ENCODE measurements at regions not wholly inside any gene's neighbourhood (a gene's known extent, or its start where the extent isn't known, plus 50 kb on each side); places are given as distances from the start of the nearest gene placed in this dataset.

DNA sequence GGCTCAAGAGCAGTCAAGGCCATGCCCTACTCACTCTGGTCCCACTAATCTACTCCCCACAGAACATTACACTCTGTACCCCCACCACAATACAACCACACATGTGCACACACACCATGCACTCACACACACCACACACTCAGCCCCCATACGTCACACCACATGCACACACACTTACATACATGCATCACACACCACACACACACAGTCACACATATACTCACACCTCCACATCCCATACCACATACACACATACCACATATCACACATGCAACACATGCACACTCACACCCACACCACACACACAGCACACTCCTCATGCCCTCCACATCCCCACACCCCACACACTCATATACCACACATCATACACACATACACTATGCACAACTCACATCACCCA, 67.6 kb downstream of the RASL11A start:
- TF ChIP-seq, protein P1, sequence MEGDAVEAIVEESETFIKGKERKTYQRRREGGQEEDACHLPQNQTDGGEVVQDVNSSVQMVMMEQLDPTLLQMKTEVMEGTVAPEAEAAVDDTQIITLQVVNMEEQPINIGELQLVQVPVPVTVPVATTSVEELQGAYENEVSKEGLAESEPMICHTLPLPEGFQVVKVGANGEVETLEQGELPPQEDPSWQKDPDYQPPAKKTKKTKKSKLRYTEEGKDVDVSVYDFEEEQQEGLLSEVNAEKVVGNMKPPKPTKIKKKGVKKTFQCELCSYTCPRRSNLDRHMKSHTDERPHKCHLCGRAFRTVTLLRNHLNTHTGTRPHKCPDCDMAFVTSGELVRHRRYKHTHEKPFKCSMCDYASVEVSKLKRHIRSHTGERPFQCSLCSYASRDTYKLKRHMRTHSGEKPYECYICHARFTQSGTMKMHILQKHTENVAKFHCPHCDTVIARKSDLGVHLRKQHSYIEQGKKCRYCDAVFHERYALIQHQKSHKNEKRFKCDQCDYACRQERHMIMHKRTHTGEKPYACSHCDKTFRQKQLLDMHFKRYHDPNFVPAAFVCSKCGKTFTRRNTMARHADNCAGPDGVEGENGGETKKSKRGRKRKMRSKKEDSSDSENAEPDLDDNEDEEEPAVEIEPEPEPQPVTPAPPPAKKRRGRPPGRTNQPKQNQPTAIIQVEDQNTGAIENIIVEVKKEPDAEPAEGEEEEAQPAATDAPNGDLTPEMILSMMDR (IDR thresholded peaks at IDR 0.05) = no peak
- H3K36me3 ChIP-seq (replicated peaks in 1 of 2; ENCODE audit: control insufficient read depth in 1 of 2, insufficient read depth in 2 of 2, low read length in 2 of 2) = no peaks in the 10 kb centered on the region
- no peak overlapping the region for H3K4me2 ChIP-seq (replicated peaks; ENCODE audit: extremely low read depth, low read length, poor library complexity, severe bottlenecking)
- Mint-ChIP-seq H3K4me1 (no peaks in the 10 kb centered on the region), H3K9me3 (peaks cover 0 to 3% (median 0%) of the 10 kb centered on the region in 7 donors), H3K27ac (no peak overlapping the region), H3K27me3 (ENCODE audit: low read depth in 3 of 3) (peaks cover 10 to 12% (median 10%) of the 10 kb centered on the region in 3 donors), H3K36me3 (no peaks in the 10 kb centered on the region), H3K4me3 (no peak overlapping the region)
- no peak overlapping the region for H2AFZ ChIP-seq (ENCODE audit: insufficient read depth, low read depth, low read length, poor library complexity, severe bottlenecking)
- no peaks in the 10 kb centered on the region for H3K4me1 ChIP-seq (ENCODE audit: control insufficient read depth in 1 of 2, insufficient read depth in 2 of 2, low read length in 2 of 2)
- no peaks in the 10 kb centered on the region for H4K20me1 ChIP-seq (ENCODE audit: insufficient read depth, low read length)
- intact Hi-C loops (cut with micrococcal nuclease) = no loop called here
- H3K9ac ChIP-seq (ENCODE audit: insufficient read depth, low read length, poor library complexity, severe bottlenecking) = no peak overlapping the region
- H3K27ac ChIP-seq (ENCODE audit: low read depth in 1 of 2, low read length in 2 of 2) = no peak overlapping the region
- H3K79me2 ChIP-seq (ENCODE audit: insufficient read depth, low read length) = no peaks in the 10 kb centered on the region
- WGBS (ENCODE audit: insufficient coverage) = 87% methylated on average over 1 of the region's 1 CpG
- DNase-seq = no peak
- H3K27me3 ChIP-seq (ENCODE audit: control insufficient read depth in 2 of 2, insufficient read depth in 2 of 2, low read length in 2 of 2) = no peaks in the 10 kb centered on the region
- no peaks in the 10 kb centered on the region for H3K9me3 ChIP-seq (replicated peaks in 1 of 2; ENCODE audit: control insufficient read depth in 1 of 2, insufficient read depth in 1 of 2, low read length in 2 of 2)
- H3K4me3 ChIP-seq (replicated peaks in 1 of 3; ENCODE audit: low read depth in 2 of 3, low read length in 3 of 3) = no peak overlapping the region

DNA sequence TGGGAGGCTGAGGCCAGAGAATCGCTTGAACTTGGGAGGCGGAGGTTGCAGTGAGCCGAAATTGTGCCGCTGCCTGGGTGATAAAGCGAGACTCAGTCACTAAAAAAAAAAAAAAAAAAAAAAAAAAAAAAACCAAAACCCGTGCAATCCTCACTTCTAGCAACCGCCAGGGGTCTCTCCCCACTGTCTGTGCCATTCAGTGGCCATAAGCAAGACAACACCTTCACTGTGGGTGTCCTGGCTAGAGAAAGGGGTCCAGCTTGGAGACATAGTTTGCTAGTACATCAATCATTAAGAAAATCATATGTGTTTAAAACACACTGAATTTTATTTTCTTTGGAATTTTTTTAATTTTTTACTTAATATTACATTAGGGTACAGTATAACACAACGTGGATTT, 68.2 kb downstream of the RASL11A start:
- Histone ChIP-seq H3K9me3 (replicated peaks in 1 of 2; ENCODE audit: control insufficient read depth in 1 of 2, insufficient read depth in 1 of 2, low read length in 2 of 2) (no peaks in the 10 kb centered on the region), H2AFZ (ENCODE audit: insufficient read depth, low read depth, low read length, poor library complexity, severe bottlenecking) (no peak overlapping the region), H3K4me1 (ENCODE audit: control insufficient read depth in 1 of 2, insufficient read depth in 2 of 2, low read length in 2 of 2) (no peaks in the 10 kb centered on the region), H3K79me2 (ENCODE audit: insufficient read depth, low read length) (no peaks in the 10 kb centered on the region), H3K4me3 (replicated peaks in 1 of 3; ENCODE audit: low read depth in 2 of 3, low read length in 3 of 3) (no peak overlapping the region), H3K36me3 (replicated peaks in 1 of 2; ENCODE audit: control insufficient read depth in 1 of 2, insufficient read depth in 2 of 2, low read length in 2 of 2) (no peaks in the 10 kb centered on the region), H4K20me1 (ENCODE audit: insufficient read depth, low read length) (no peaks in the 10 kb centered on the region), H3K4me2 (replicated peaks; ENCODE audit: extremely low read depth, low read length, poor library complexity, severe bottlenecking) (no peak overlapping the region), H3K27ac (ENCODE audit: low read depth in 1 of 2, low read length in 2 of 2) (no peak overlapping the region), H3K9ac (ENCODE audit: insufficient read depth, low read length, poor library complexity, severe bottlenecking) (no peak overlapping the region), H3K27me3 (ENCODE audit: control insufficient read depth in 2 of 2, insufficient read depth in 2 of 2, low read length in 2 of 2) (no peaks in the 10 kb centered on the region)
- no peak overlapping the region for H3K27ac Mint-ChIP-seq
- H3K4me1 Mint-ChIP-seq = no peaks in the 10 kb centered on the region
- intact Hi-C loops (cut with micrococcal nuclease) = no loop called here
- no peak for DNase-seq
- no peak overlapping the region for H3K4me3 Mint-ChIP-seq
- WGBS (ENCODE audit: insufficient coverage) = no CpG with 5 or more reads among the region's 8 CpGs
- peaks cover 0 to 2% (median 0%) of the 10 kb centered on the region in 7 donors for H3K9me3 Mint-ChIP-seq
- H3K36me3 Mint-ChIP-seq = no peaks in the 10 kb centered on the region
- TF ChIP-seq, protein P1 (IDR thresholded peaks at IDR 0.05) = no peak
- H3K27me3 Mint-ChIP-seq (ENCODE audit: low read depth in 3 of 3) = peaks cover 10 to 12% (median 10%) of the 10 kb centered on the region in 3 donors

Measured in CD14-positive monocyte (primary cell).